NB4 (cell line): ENCODE measurements at regions not wholly inside any gene's neighbourhood (a gene's known extent, or its start where the extent isn't known, plus 50 kb on each side); places are given as distances from the start of the nearest gene placed in this dataset.

Source experiments
- POLR2A ChIP-seq: IDR thresholded peaks from 2 replicates; pipeline ENCODE4 v1.6.1; 2011; ENCODE audit warnings: mild to moderate bottlenecking; ENCODE audit not compliant: insufficient read length; ENCODE audit errors: extremely low read depth
- TF ChIP-seq, protein P1 (sequence below): IDR thresholded peaks from one replicate; pipeline ENCODE4 v1.5.1; 2012; ENCODE audit warnings: low read depth, low read length

DNA sequence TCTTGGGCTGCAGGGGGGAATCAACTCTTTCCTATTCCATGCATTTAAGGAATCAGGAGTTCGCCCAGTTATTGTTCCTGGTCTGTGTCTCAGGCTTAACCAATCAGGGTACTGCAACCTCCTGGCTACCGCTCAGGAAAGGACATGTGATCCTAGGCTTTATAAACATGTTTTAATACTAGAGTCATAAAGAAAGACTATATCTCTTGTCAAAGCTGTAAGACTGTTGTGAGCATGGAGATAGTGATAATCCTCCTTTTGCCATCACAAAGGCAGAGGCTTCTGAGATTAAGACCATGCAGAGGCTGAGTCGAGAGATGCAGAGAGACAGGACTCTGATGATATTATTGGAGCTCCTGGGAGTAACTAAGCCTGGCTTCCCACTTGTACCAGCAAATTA, 137.0 kb downstream of the YIPF5 start:
- TF ChIP-seq, protein P1, sequence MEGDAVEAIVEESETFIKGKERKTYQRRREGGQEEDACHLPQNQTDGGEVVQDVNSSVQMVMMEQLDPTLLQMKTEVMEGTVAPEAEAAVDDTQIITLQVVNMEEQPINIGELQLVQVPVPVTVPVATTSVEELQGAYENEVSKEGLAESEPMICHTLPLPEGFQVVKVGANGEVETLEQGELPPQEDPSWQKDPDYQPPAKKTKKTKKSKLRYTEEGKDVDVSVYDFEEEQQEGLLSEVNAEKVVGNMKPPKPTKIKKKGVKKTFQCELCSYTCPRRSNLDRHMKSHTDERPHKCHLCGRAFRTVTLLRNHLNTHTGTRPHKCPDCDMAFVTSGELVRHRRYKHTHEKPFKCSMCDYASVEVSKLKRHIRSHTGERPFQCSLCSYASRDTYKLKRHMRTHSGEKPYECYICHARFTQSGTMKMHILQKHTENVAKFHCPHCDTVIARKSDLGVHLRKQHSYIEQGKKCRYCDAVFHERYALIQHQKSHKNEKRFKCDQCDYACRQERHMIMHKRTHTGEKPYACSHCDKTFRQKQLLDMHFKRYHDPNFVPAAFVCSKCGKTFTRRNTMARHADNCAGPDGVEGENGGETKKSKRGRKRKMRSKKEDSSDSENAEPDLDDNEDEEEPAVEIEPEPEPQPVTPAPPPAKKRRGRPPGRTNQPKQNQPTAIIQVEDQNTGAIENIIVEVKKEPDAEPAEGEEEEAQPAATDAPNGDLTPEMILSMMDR = no peak
- TF ChIP-seq POLR2A = no peak
